ENCODE measurements at regions not wholly inside any gene's neighbourhood (a gene's known extent, or its start where the extent isn't known, plus 50 kb on each side); places are given as distances from the start of the nearest gene placed in this dataset.

DNA sequence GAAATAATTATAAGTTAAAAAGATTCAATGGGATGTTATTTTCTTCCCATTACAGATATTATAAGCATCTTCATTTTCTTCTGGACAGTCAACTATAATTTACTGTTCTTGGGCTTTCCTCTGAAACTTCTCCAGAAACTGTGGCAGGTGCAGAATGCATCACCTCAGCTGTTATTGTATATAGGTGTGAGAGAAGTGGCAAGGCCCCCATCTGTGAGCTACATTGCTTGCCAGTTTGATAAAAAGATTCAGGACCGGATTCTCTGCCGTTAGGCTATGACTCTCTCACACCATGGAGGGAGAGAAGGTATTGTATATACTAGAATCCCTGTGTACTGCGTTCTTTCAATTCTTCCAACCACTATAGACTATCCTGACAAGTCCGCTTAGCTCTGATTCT is 135.8 kb upstream of the CENPW start:
- no peaks in the 10 kb centered on the region for H3K27me3 ChIP-seq (ENCODE audit: control insufficient read depth in 4 of 4, insufficient read depth in 4 of 4, low read length in 3 of 4)
- H3K9ac ChIP-seq (ENCODE audit: low read depth in 1 of 2, low read length in 2 of 2) = no peak overlapping the region
- no peak for DNase-seq (ENCODE audit: low spot score)
- TF ChIP-seq, protein P1, sequence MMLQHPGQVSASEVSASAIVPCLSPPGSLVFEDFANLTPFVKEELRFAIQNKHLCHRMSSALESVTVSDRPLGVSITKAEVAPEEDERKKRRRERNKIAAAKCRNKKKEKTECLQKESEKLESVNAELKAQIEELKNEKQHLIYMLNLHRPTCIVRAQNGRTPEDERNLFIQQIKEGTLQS (IDR thresholded peaks at IDR 0.05) = no peak
- TF ChIP-seq HNF4G (IDR thresholded peaks at IDR 0.05) (no peak), TAF1 (conservative IDR thresholded peaks at IDR 0.05) (no peak), EGR1 (IDR thresholded peaks at IDR 0.05; ENCODE audit: low read depth in 2 of 2) (no peak), RAD21 (IDR thresholded peaks at IDR 0.05) (no peak), SP1 (IDR thresholded peaks at IDR 0.05) (no peak), FOXA2 (IDR thresholded peaks at IDR 0.05) (no peak), JUND (IDR thresholded peaks at IDR 0.05) (no peak), YY1 (IDR thresholded peaks at IDR 0.05) (no peak), FOXA1 (IDR thresholded peaks at IDR 0.05) (no peak), RXRA (IDR thresholded peaks at IDR 0.05) (no peak), HNF4A (conservative IDR thresholded peaks at IDR 0.05) (no peak), NR2F2 (IDR thresholded peaks at IDR 0.05) (no peak)
- TF ChIP-seq, protein P2, sequence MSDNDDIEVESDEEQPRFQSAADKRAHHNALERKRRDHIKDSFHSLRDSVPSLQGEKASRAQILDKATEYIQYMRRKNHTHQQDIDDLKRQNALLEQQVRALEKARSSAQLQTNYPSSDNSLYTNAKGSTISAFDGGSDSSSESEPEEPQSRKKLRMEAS (IDR thresholded peaks at IDR 0.05) = no peak
- TF ChIP-seq, protein P3, sequence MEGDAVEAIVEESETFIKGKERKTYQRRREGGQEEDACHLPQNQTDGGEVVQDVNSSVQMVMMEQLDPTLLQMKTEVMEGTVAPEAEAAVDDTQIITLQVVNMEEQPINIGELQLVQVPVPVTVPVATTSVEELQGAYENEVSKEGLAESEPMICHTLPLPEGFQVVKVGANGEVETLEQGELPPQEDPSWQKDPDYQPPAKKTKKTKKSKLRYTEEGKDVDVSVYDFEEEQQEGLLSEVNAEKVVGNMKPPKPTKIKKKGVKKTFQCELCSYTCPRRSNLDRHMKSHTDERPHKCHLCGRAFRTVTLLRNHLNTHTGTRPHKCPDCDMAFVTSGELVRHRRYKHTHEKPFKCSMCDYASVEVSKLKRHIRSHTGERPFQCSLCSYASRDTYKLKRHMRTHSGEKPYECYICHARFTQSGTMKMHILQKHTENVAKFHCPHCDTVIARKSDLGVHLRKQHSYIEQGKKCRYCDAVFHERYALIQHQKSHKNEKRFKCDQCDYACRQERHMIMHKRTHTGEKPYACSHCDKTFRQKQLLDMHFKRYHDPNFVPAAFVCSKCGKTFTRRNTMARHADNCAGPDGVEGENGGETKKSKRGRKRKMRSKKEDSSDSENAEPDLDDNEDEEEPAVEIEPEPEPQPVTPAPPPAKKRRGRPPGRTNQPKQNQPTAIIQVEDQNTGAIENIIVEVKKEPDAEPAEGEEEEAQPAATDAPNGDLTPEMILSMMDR (IDR thresholded peaks at IDR 0.05; ENCODE audit: low read depth, low read length, missing input control) = no peak
- TF ChIP-seq, protein P4, sequence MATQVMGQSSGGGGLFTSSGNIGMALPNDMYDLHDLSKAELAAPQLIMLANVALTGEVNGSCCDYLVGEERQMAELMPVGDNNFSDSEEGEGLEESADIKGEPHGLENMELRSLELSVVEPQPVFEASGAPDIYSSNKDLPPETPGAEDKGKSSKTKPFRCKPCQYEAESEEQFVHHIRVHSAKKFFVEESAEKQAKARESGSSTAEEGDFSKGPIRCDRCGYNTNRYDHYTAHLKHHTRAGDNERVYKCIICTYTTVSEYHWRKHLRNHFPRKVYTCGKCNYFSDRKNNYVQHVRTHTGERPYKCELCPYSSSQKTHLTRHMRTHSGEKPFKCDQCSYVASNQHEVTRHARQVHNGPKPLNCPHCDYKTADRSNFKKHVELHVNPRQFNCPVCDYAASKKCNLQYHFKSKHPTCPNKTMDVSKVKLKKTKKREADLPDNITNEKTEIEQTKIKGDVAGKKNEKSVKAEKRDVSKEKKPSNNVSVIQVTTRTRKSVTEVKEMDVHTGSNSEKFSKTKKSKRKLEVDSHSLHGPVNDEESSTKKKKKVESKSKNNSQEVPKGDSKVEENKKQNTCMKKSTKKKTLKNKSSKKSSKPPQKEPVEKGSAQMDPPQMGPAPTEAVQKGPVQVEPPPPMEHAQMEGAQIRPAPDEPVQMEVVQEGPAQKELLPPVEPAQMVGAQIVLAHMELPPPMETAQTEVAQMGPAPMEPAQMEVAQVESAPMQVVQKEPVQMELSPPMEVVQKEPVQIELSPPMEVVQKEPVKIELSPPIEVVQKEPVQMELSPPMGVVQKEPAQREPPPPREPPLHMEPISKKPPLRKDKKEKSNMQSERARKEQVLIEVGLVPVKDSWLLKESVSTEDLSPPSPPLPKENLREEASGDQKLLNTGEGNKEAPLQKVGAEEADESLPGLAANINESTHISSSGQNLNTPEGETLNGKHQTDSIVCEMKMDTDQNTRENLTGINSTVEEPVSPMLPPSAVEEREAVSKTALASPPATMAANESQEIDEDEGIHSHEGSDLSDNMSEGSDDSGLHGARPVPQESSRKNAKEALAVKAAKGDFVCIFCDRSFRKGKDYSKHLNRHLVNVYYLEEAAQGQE (IDR thresholded peaks at IDR 0.05) = no peak
- TF ChIP-seq, protein P5, sequence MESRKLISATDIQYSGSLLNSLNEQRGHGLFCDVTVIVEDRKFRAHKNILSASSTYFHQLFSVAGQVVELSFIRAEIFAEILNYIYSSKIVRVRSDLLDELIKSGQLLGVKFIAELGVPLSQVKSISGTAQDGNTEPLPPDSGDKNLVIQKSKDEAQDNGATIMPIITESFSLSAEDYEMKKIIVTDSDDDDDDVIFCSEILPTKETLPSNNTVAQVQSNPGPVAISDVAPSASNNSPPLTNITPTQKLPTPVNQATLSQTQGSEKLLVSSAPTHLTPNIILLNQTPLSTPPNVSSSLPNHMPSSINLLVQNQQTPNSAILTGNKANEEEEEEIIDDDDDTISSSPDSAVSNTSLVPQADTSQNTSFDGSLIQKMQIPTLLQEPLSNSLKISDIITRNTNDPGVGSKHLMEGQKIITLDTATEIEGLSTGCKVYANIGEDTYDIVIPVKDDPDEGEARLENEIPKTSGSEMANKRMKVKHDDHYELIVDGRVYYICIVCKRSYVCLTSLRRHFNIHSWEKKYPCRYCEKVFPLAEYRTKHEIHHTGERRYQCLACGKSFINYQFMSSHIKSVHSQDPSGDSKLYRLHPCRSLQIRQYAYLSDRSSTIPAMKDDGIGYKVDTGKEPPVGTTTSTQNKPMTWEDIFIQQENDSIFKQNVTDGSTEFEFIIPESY (IDR thresholded peaks at IDR 0.05) = no peak
- H3K9me3 ChIP-seq (ENCODE audit: control insufficient read depth in 4 of 4, low read length in 3 of 4) = no peaks in the 10 kb centered on the region
- H3K27ac ChIP-seq (ENCODE audit: low read depth in 1 of 2, low read length in 2 of 2) = no peak overlapping the region
- H3K4me1 ChIP-seq (ENCODE audit: control insufficient read depth in 4 of 4, insufficient read depth in 4 of 4, low read length in 3 of 4) = no peaks in the 10 kb centered on the region
- WGBS = 92% methylated on average over 4 of the region's 4 CpGs
- peaks cover 0 to 2% (median 0%) of the 10 kb centered on the region in 4 donors for H3K36me3 ChIP-seq (ENCODE audit: control insufficient read depth in 4 of 4, insufficient read depth in 3 of 4, low read depth in 1 of 4, low read length in 3 of 4)
- no peak overlapping the region for H3K4me3 ChIP-seq (ENCODE audit: low read depth in 1 of 3, low read length in 3 of 3)

DNA sequence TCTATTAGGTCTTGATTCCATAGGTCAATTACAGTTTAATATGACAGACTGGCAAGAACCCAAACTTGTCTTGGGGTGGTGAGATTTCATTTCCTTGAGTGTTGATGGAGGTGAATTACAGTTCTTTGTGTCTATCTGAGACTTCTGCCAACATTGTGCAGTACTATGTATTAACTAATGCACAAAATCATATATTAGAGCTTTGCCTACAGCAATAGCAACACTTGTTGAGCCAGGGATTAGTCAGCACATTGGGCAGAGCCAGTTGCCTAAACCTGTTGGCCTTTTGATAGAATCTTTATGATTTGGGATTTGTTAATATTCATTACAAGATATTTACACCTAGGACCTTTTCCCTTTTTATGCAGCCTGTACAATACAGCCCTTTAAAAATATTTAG is 135.3 kb upstream of the CENPW start:
- Histone ChIP-seq H3K4me3 (ENCODE audit: low read depth in 1 of 3, low read length in 3 of 3) (no peak overlapping the region), H3K36me3 (ENCODE audit: control insufficient read depth in 4 of 4, insufficient read depth in 3 of 4, low read depth in 1 of 4, low read length in 3 of 4) (peaks cover 0 to 2% (median 0%) of the 10 kb centered on the region in 4 donors), H3K27ac (ENCODE audit: low read depth in 1 of 2, low read length in 2 of 2) (no peak overlapping the region), H3K9me3 (ENCODE audit: control insufficient read depth in 4 of 4, low read length in 3 of 4) (no peaks in the 10 kb centered on the region), H3K9ac (ENCODE audit: low read depth in 1 of 2, low read length in 2 of 2) (no peak overlapping the region), H3K27me3 (ENCODE audit: control insufficient read depth in 4 of 4, insufficient read depth in 4 of 4, low read length in 3 of 4) (no peaks in the 10 kb centered on the region), H3K4me1 (ENCODE audit: control insufficient read depth in 4 of 4, insufficient read depth in 4 of 4, low read length in 3 of 4) (no peaks in the 10 kb centered on the region)
- DNase-seq (ENCODE audit: low spot score) = no peak
- TF ChIP-seq RXRA (IDR thresholded peaks at IDR 0.05) (no peak), TAF1 (conservative IDR thresholded peaks at IDR 0.05) (no peak)
